GM18907 (cell line): ENCODE measurements at regions not wholly inside any gene's neighbourhood (a gene's known extent, or its start where the extent isn't known, plus 50 kb on each side); places are given as distances from the start of the nearest gene placed in this dataset.
"Not testable (repeated sequence)": the region's sequence is repeated elsewhere in the genome, so short reads cannot be mapped to it uniquely, and the experiment has no call there.

Source experiments
- ATAC-seq: cut with Tn5 transposase; IDR thresholded peaks from one replicate; pipeline ENCODE4 v1.9.1; 2021; ENCODE audit warnings: mild to moderate bottlenecking, moderate library complexity; ENCODE audit not compliant: unreplicated experiment

GRCh38 chr2:88396209-88396608 is 56.3 kb downstream of the FOXI3 start:
- ATAC-seq: no peak

- no peak for ATAC-seq
These were observed 74.9 kb downstream of the FOXI3 start for GRCh38 chr2:88377641-88377991.

- no peak for ATAC-seq
These were observed 80.5 kb downstream of the FOXI3 start for GRCh38 chr2:88372042-88372441.

GRCh38 chr2:88365408-88365807 is 87.1 kb downstream of the FOXI3 start:
- ATAC-seq: not testable (repeated sequence)

GRCh38 chr2:88355486-88355885 is 97.0 kb downstream of the FOXI3 start:
- ATAC-seq: no peak

GRCh38 chr2:88351249-88351601 is 101.3 kb downstream of the FOXI3 start:
- ATAC-seq: no peak

- ATAC-seq: peak; percentile 80
These were observed 101.9 kb downstream of the FOXI3 start for GRCh38 chr2:88350331-88351248.

- no peak for ATAC-seq
These were observed 106.7 kb downstream of the FOXI3 start for GRCh38 chr2:88345842-88346241.

- no peak for ATAC-seq
These were observed 109.7 kb downstream of the FOXI3 start for GRCh38 chr2:88342749-88343148.

- no peak for ATAC-seq
These were observed 118.1 kb downstream of the FOXI3 start for GRCh38 chr2:88334418-88334817.

- no peak for ATAC-seq
These were observed 121.3 kb downstream of the FOXI3 start for GRCh38 chr2:88331239-88331638.

GRCh38 chr2:88329815-88330603 is 122.5 kb downstream of the FOXI3 start:
- peak; percentile 94 for ATAC-seq

GRCh38 chr2:88321449-88322248 is 130.8 kb downstream of the FOXI3 start:
- ATAC-seq: no peak

- no peak for ATAC-seq
These were observed 132.3 kb downstream of the FOXI3 start for GRCh38 chr2:88320076-88320773.

GRCh38 chr2:88318956-88319330 is 133.6 kb downstream of the FOXI3 start:
- ATAC-seq: no peak

GRCh38 chr2:88318071-88318955 is 134.2 kb downstream of the FOXI3 start:
- no peak for ATAC-seq

GRCh38 chr2:88310787-88311186 is 140.6 kb downstream of the THNSL2 start:
- ATAC-seq: no peak

- ATAC-seq: no peak
These were observed 137.7 kb downstream of the THNSL2 start for GRCh38 chr2:88307817-88308216.

GRCh38 chr2:88303865-88304264 is 133.7 kb downstream of the THNSL2 start:
- ATAC-seq: no peak

GRCh38 chr2:88296247-88296646 is 126.1 kb downstream of the THNSL2 start:
- ATAC-seq: no peak
